Lower lobe of right lung (tissue), 2 donors: ENCODE measurements at regions not wholly inside any gene's neighbourhood (a gene's known extent, or its start where the extent isn't known, plus 50 kb on each side); places are given as distances from the start of the nearest gene placed in this dataset.

ENCODE experiments used
- ATAC-seq, 2 donors: fragments of 200-7000 bp; cut with Tn5 transposase; one replicate each; pipeline ENCODE4 v1.9.1; 2020 to 2022; ENCODE audit warnings: mild to moderate bottlenecking in 2 of 2, moderate library complexity in 2 of 2
- DNase-seq: peaks from one replicate; pipeline ENCODE4 v3.0.0-alpha.2; 2020
- H3K27ac ChIP-seq: fragments of 200-600 bp; one replicate; pipeline ENCODE4 v1.8.0; 2022
- H3K27me3 ChIP-seq: fragments of 200-600 bp; one replicate; pipeline ENCODE4 v1.8.0; 2022; ENCODE audit warnings: low read depth
- H3K36me3 ChIP-seq: fragments of 200-600 bp; one replicate; pipeline ENCODE4 v1.8.0; 2022; ENCODE audit warnings: mild to moderate bottlenecking
- H3K4me1 ChIP-seq: fragments of 200-600 bp; one replicate; pipeline ENCODE4 v1.8.0; 2022
- H3K4me3 ChIP-seq: fragments of 200-600 bp; one replicate; pipeline ENCODE4 v1.8.0; 2022; ENCODE audit warnings: mild to moderate bottlenecking
- H3K9me3 ChIP-seq: fragments of 200-600 bp; one replicate; pipeline ENCODE4 v1.8.0; 2022
- CTCF ChIP-seq: fragments of 200-600 bp; IDR thresholded peaks from one replicate; pipeline ENCODE4 v1.8.0; 2022; ENCODE audit warnings: antibody characterized with exemption, mild to moderate bottlenecking
- intact Hi-C: fragments of 100-400 bp; cut with DNase I; formaldehyde crosslinking; loops from one replicate; pipeline ENCODE4 v1.11.0; 2022
- donor health status: DM: no; HTN: yes; CAD: no; lungs with severe emphysema.

- ATAC-seq (no peak), DNase-seq (no peak)
- TF ChIP-seq CTCF, result no peak
- intact Hi-C loops, result no loop called here
- H3K27me3 ChIP-seq, result no peaks in the 10 kb centered on the region
- H3K4me1 ChIP-seq, result no peaks in the 10 kb centered on the region
- no peaks in the 10 kb centered on the region for H3K36me3 ChIP-seq
- H3K4me3 ChIP-seq, result no peak overlapping the region
- no peak overlapping the region for H3K27ac ChIP-seq
- no peaks in the 10 kb centered on the region for H3K9me3 ChIP-seq
Observed at GRCh38 chr3:59388555-59389270, 338.9 kb upstream of the CFAP20DC start.

GRCh38 chr3:59386165-59386564 is 336.3 kb upstream of the CFAP20DC start:
- ATAC-seq (peak; percentile 51 to 68), DNase-seq (no peak)
- Histone ChIP-seq H3K4me1 (no peaks in the 10 kb centered on the region), H3K27me3 (no peaks in the 10 kb centered on the region), H3K9me3 (no peaks in the 10 kb centered on the region), H3K27ac (no peak overlapping the region), H3K4me3 (no peak overlapping the region), H3K36me3 (no peaks in the 10 kb centered on the region)
- intact Hi-C loops, result no loop called here
- TF ChIP-seq CTCF, result no peak

- Histone ChIP-seq H3K36me3 (no peaks in the 10 kb centered on the region), H3K4me3 (no peak overlapping the region), H3K27me3 (no peaks in the 10 kb centered on the region), H3K27ac (no peak overlapping the region), H3K4me1 (no peaks in the 10 kb centered on the region), H3K9me3 (no peaks in the 10 kb centered on the region)
- peak in 1 of 2 donors; percentile 31 for ATAC-seq
- intact Hi-C loops, result no loop called here
- DNase-seq, result no peak
- TF ChIP-seq CTCF, result no peak
Observed at GRCh38 chr3:59385547-59385946, 335.7 kb upstream of the CFAP20DC start.

- no peak overlapping the region for H3K4me3 ChIP-seq
- no peaks in the 10 kb centered on the region for H3K27me3 ChIP-seq
- intact Hi-C loops, result no loop called here
- no peak overlapping the region for H3K27ac ChIP-seq
- no peaks in the 10 kb centered on the region for H3K9me3 ChIP-seq
- H3K4me1 ChIP-seq, result no peaks in the 10 kb centered on the region
- no peaks in the 10 kb centered on the region for H3K36me3 ChIP-seq
- ATAC-seq (no peak), DNase-seq (no peak)
- TF ChIP-seq CTCF, result no peak
Observed at GRCh38 chr3:59381282-59381681, 331.5 kb upstream of the CFAP20DC start.

- Histone ChIP-seq H3K9me3 (no peaks in the 10 kb centered on the region), H3K4me3 (no peak overlapping the region), H3K27ac (no peak overlapping the region), H3K27me3 (no peaks in the 10 kb centered on the region), H3K4me1 (no peaks in the 10 kb centered on the region), H3K36me3 (no peaks in the 10 kb centered on the region)
- no peak for TF ChIP-seq CTCF
- ATAC-seq, result no peak
- no peak for DNase-seq
- intact Hi-C loops, result no loop called here
Observed at GRCh38 chr3:59380146-59380545, 330.3 kb upstream of the CFAP20DC start.
